Brain microvascular endothelial cell (primary cell): ENCODE measurements at regions not wholly inside any gene's neighbourhood (a gene's known extent, or its start where the extent isn't known, plus 50 kb on each side); places are given as distances from the start of the nearest gene placed in this dataset.

Source experiments
- DNase-seq: peaks from one replicate; pipeline ENCODE4 v3.0.0-alpha.2; 2020
- H3K27ac ChIP-seq: fragments of 250-450 bp; sonication (Bioruptor Pico); 2 replicates; pipeline ENCODE4 v1.5.1; 2020; ENCODE audit warnings: mild to moderate bottlenecking, moderate library complexity
- H3K27me3 ChIP-seq: fragments of 250-450 bp; sonication (Bioruptor Pico); replicated peaks from 2 replicates; pipeline ENCODE4 v1.5.1; 2020; ENCODE audit warnings: mild to moderate bottlenecking
- H3K36me3 ChIP-seq: fragments of 250-450 bp; sonication (Bioruptor Pico); replicated peaks from 2 replicates; pipeline ENCODE4 v1.5.1; 2020; ENCODE audit warnings: mild to moderate bottlenecking
- H3K4me3 ChIP-seq: 2 replicates; pipeline ENCODE4 v1.5.1; 2011; ENCODE audit warnings: low read depth, mild to moderate bottlenecking, control low read depth, low read length, moderate library complexity
- in situ Hi-C: cut with HindIII; loops from 2 replicates; pipeline ENCODE4 v1.10.0; 2017; ENCODE audit warnings: low sequenced_read_pairs, low pct_ligation_motif_present
- TF ChIP-seq, protein P1 (sequence below): IDR thresholded peaks from 2 replicates; pipeline ENCODE4 v1.5.1; 2011; ENCODE audit warnings: low read depth, mild to moderate bottlenecking, moderate library complexity, low read length, control low read depth, inconsistent platforms; ENCODE audit errors: missing control alignments

GRCh38 chr12:33596061-33596460, 156.4 kb upstream of the SYT10 start:
- Histone ChIP-seq H3K4me3 (no peak overlapping the region), H3K27ac (no peak overlapping the region), H3K36me3 (no peaks in the 10 kb centered on the region), H3K27me3 (no peaks in the 10 kb centered on the region)
- TF ChIP-seq, protein P1, sequence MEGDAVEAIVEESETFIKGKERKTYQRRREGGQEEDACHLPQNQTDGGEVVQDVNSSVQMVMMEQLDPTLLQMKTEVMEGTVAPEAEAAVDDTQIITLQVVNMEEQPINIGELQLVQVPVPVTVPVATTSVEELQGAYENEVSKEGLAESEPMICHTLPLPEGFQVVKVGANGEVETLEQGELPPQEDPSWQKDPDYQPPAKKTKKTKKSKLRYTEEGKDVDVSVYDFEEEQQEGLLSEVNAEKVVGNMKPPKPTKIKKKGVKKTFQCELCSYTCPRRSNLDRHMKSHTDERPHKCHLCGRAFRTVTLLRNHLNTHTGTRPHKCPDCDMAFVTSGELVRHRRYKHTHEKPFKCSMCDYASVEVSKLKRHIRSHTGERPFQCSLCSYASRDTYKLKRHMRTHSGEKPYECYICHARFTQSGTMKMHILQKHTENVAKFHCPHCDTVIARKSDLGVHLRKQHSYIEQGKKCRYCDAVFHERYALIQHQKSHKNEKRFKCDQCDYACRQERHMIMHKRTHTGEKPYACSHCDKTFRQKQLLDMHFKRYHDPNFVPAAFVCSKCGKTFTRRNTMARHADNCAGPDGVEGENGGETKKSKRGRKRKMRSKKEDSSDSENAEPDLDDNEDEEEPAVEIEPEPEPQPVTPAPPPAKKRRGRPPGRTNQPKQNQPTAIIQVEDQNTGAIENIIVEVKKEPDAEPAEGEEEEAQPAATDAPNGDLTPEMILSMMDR, result no peak
- in situ Hi-C loops, result no loop called here
- no peak for DNase-seq

- no peak for DNase-seq
- H3K27me3 ChIP-seq, result no peaks in the 10 kb centered on the region
- no peaks in the 10 kb centered on the region for H3K36me3 ChIP-seq
- in situ Hi-C loops, result no loop called here
- H3K27ac ChIP-seq, result no peak overlapping the region
- no peak overlapping the region for H3K4me3 ChIP-seq
- TF ChIP-seq, protein P1, result no peak
Observed at GRCh38 chr12:33596814-33597213, 157.2 kb upstream of the SYT10 start.

DNA sequence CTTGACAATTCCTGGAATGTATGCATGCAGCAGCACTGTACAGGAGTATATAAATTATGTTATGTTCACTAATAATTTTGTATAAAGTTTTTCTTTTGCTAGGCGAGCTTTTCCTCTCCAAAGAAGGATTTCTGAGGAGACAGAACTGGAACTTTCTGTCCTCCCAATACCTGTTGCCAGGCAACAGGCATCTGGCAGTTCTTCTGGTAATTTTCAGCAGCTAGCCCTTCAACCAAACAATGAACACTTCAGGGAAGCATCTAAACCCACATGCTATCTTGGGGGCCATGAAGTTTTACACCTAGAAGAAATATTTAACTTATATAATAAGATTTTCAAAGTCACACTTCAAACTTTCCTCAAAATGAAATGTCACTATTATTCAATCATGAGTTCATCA, 162.9 kb upstream of the SYT10 start:
- H3K27ac ChIP-seq, result no peak overlapping the region
- no peaks in the 10 kb centered on the region for H3K27me3 ChIP-seq
- TF ChIP-seq, protein P1, result no peak
- no peak for DNase-seq
- no peak overlapping the region for H3K4me3 ChIP-seq
- H3K36me3 ChIP-seq, result no peaks in the 10 kb centered on the region
- in situ Hi-C loops, result no loop called here

DNA sequence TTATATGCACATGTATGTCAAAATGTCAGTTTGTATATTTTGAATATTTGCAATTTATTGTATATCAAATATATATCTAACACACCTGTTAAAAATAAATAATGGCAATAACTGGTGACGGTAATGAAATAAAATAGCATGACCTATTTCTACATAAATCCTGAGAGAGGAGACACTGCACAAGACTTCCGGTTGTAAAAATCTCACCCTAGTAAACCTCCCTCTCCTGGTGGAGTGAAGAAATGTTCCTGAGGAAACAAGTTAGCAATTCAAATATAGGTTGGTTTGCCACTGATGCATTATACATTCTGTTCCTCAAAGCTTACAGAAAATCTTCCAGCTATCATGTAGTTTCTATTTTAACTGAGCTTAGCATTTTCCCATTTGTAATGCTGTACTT, 166.1 kb upstream of the SYT10 start:
- Histone ChIP-seq H3K27ac (no peak overlapping the region), H3K36me3 (no peaks in the 10 kb centered on the region), H3K27me3 (no peaks in the 10 kb centered on the region), H3K4me3 (no peak overlapping the region)
- no peak for DNase-seq
- in situ Hi-C loops, result no loop called here
- TF ChIP-seq, protein P1, result peak; percentile 41

DNA sequence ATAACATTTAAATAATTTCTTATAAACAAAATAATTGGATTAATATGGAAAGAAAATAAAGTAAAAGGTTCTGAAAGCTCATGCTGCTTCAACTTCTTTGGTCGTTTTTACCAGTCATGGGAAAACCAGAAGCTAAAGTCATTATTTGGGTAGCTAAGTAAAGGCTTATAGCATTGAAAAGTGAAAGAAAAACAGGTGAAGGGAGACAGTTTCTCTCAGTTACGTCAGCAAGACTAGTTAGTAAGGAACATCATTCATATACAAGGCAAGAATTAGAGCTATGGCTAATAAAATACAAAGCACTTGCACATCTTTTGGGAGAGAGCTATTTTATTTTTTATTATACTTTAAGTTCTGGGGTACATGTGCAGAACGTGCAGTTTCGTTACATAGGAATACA, 170.3 kb upstream of the SYT10 start:
- no peaks in the 10 kb centered on the region for H3K36me3 ChIP-seq
- no peak overlapping the region for H3K4me3 ChIP-seq
- no peak overlapping the region for H3K27ac ChIP-seq
- DNase-seq, result no peak
- in situ Hi-C loops, result no loop called here
- TF ChIP-seq, protein P1, result no peak
- H3K27me3 ChIP-seq, result no peaks in the 10 kb centered on the region

DNA sequence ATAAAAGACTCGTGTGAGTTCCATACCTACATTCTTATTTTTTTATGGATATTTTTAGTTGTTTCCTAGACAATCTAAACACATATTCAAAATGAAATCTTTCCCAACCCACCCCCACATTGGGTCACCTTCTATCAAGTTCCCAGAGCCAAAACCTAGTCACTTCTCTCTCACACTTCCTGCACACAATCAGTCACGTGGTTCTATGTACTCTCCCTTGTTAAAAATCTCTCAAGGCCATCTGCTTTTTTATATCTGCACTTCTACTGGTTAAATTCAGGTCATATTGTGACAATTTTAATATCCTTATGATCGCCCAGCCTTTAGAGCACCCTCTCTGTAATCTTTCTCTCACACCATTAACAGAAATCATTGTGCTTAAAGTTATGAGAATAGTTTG, 175.0 kb upstream of the SYT10 start:
- Histone ChIP-seq H3K4me3 (no peak overlapping the region), H3K27me3 (no peaks in the 10 kb centered on the region), H3K36me3 (no peaks in the 10 kb centered on the region), H3K27ac (no peak overlapping the region)
- DNase-seq, result no peak
- TF ChIP-seq, protein P1, result no peak
- in situ Hi-C loops, result no loop called here
